ENCODE measurements at regions not wholly inside any gene's neighbourhood (a gene's known extent, or its start where the extent isn't known, plus 50 kb on each side); places are given as distances from the start of the nearest gene placed in this dataset.
A peak's percentile ranks its signal among the peaks of the same experiment; 100 is the strongest.
"Not testable (repeated sequence)": the region's sequence is repeated elsewhere in the genome, so short reads cannot be mapped to it uniquely, and the experiment has no call there.

- no peak for FAIRE-seq
- DNase-seq (ENCODE audit: insufficient read length, low spot score): no peak
These were observed 280.5 kb downstream of the TLL1 start for GRCh38 chr4:166153548-166153947.

- no peak for DNase-seq (ENCODE audit: insufficient read length, low spot score)
- FAIRE-seq: no peak
These were observed 289.3 kb downstream of the TLL1 start for GRCh38 chr4:166162327-166162726.

- peak; percentile 92 for FAIRE-seq
These were observed 292.9 kb downstream of the TLL1 start for GRCh38 chr4:166165829-166166420.

GRCh38 chr4:166169111-166169510 lies 296.1 kb downstream of the TLL1 start:
- FAIRE-seq: no peak

More at GRCh38 chr4:166165829-166166420, 292.9 kb downstream of the TLL1 start:
- DNase-seq (ENCODE audit: insufficient read length, low spot score): peak; percentile 17

GRCh38 chr4:166172619-166173018 lies 299.6 kb downstream of the TLL1 start:
- FAIRE-seq: no peak
- no peak for DNase-seq (ENCODE audit: insufficient read length, low spot score)

More at GRCh38 chr4:166169111-166169510, 296.1 kb downstream of the TLL1 start:
- no peak for DNase-seq (ENCODE audit: insufficient read length, low spot score)

GRCh38 chr4:166174717-166175490 lies 301.9 kb downstream of the TLL1 start:
- FAIRE-seq (no peak), DNase-seq (ENCODE audit: insufficient read length, low spot score) (no peak)

GRCh38 chr4:166182145-166182544 lies 309.1 kb downstream of the TLL1 start:
- FAIRE-seq (no peak), DNase-seq (ENCODE audit: insufficient read length, low spot score) (no peak)

- DNase-seq (ENCODE audit: insufficient read length, low spot score) (no peak), FAIRE-seq (no peak)
These were observed 322.1 kb downstream of the TLL1 start for GRCh38 chr4:166195101-166195500.

GRCh38 chr4:166197166-166197565 lies 324.1 kb downstream of the TLL1 start:
- no peak for FAIRE-seq
- no peak for DNase-seq (ENCODE audit: insufficient read length, low spot score)

GRCh38 chr4:166198041-166198440 lies 325.0 kb downstream of the TLL1 start:
- DNase-seq (ENCODE audit: insufficient read length, low spot score): no peak
- no peak for FAIRE-seq

- no peak for DNase-seq (ENCODE audit: insufficient read length, low spot score)
These were observed 325.7 kb downstream of the TLL1 start for GRCh38 chr4:166198516-166199310.

GRCh38 chr4:166202991-166203390 lies 330.0 kb downstream of the TLL1 start:
- no peak for FAIRE-seq
- DNase-seq (ENCODE audit: insufficient read length, low spot score): no peak

More at GRCh38 chr4:166198516-166199310, 325.7 kb downstream of the TLL1 start:
- no peak for FAIRE-seq

GRCh38 chr4:166212326-166212725 lies 339.3 kb downstream of the TLL1 start:
- not testable (repeated sequence) for DNase-seq (ENCODE audit: insufficient read length, low spot score); FAIRE-seq

GRCh38 chr4:166222271-166222670 lies 349.2 kb downstream of the TLL1 start:
- DNase-seq (ENCODE audit: insufficient read length, low spot score) (no peak), FAIRE-seq (no peak)

GRCh38 chr4:166228112-166228511 lies 355.1 kb downstream of the TLL1 start:
- no peak for FAIRE-seq

GRCh38 chr4:166229799-166230198 lies 356.8 kb downstream of the TLL1 start:
- DNase-seq (ENCODE audit: insufficient read length, low spot score) (no peak), FAIRE-seq (no peak)

More at GRCh38 chr4:166228112-166228511, 355.1 kb downstream of the TLL1 start:
- no peak for DNase-seq (ENCODE audit: insufficient read length, low spot score)

GRCh38 chr4:166230841-166231240 lies 357.8 kb downstream of the TLL1 start:
- FAIRE-seq (no peak), DNase-seq (ENCODE audit: insufficient read length, low spot score) (no peak)

- DNase-seq (ENCODE audit: insufficient read length, low spot score) (no peak), FAIRE-seq (no peak)
These were observed 366.3 kb downstream of the TLL1 start for GRCh38 chr4:166239354-166239753.

GRCh38 chr4:166252487-166253402 lies 379.7 kb downstream of the TLL1 start:
- no peak for FAIRE-seq
- no peak for DNase-seq (ENCODE audit: insufficient read length, low spot score)

GRCh38 chr4:166257276-166257675 lies 384.2 kb downstream of the TLL1 start:
- DNase-seq (ENCODE audit: insufficient read length, low spot score) (no peak), FAIRE-seq (no peak)
